ENCODE measurements at regions not wholly inside any gene's neighbourhood (a gene's known extent, or its start where the extent isn't known, plus 50 kb on each side); places are given as distances from the start of the nearest gene placed in this dataset.

DNA sequence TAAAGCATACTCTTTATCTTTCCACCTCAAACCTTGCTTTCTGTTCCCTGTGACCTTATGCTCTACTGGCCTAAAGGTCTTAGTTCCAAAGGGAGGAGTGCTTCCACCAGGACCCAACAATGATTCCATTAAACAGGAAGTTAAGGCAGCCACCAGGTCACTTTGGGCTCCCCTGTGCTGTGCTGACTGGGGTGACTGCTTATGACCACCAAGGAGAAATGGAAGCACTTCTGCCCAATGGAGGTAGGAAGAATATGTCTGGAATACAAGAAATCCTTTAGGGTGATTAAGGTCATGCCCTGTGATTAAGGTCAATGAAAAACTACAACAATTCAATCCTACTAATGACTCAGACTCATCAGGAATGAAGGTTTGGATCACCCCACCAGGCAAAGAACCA, 233.8 kb upstream of the CDH11 start:
- DNase-seq (ENCODE audit: extremely low read depth, low read depth) = no peak
- H3K4me3 ChIP-seq (replicated peaks; ENCODE audit: low read depth, low read length) = no peak overlapping the region
- TF ChIP-seq, protein P1, sequence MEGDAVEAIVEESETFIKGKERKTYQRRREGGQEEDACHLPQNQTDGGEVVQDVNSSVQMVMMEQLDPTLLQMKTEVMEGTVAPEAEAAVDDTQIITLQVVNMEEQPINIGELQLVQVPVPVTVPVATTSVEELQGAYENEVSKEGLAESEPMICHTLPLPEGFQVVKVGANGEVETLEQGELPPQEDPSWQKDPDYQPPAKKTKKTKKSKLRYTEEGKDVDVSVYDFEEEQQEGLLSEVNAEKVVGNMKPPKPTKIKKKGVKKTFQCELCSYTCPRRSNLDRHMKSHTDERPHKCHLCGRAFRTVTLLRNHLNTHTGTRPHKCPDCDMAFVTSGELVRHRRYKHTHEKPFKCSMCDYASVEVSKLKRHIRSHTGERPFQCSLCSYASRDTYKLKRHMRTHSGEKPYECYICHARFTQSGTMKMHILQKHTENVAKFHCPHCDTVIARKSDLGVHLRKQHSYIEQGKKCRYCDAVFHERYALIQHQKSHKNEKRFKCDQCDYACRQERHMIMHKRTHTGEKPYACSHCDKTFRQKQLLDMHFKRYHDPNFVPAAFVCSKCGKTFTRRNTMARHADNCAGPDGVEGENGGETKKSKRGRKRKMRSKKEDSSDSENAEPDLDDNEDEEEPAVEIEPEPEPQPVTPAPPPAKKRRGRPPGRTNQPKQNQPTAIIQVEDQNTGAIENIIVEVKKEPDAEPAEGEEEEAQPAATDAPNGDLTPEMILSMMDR (IDR thresholded peaks at IDR 0.05; ENCODE audit: low read depth, low read length, missing control alignments) = no peak

GRCh38 chr16:65353183-65353582, 231.3 kb upstream of the CDH11 start:
- TF ChIP-seq, protein P1 (IDR thresholded peaks at IDR 0.05; ENCODE audit: low read depth, low read length, missing control alignments) = no peak
- no peak for DNase-seq (ENCODE audit: extremely low read depth, low read depth)

DNA sequence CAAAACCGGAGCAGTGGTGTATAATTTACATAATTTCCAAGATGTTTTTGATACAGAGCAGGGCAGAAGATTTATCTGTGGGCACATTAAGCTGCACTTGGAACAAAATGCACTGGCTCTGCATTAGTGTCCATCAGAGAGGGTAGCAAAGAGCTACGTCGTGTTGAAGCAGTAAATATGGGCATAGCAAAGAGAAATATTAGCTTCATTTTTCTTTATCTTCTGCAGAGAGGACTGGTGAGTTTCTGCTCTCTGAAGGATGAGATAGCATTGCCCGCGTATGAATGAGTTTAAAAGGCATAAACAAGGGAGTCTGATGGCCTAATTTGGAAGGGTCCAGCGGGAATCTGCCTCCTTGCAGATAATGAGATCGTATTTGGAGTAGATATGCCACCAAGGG, 227.8 kb upstream of the CDH11 start:
- H3K4me3 ChIP-seq (replicated peaks; ENCODE audit: low read depth, low read length) = no peak overlapping the region
- TF ChIP-seq, protein P1 (IDR thresholded peaks at IDR 0.05; ENCODE audit: low read depth, low read length, missing control alignments) = no peak

More at GRCh38 chr16:65353183-65353582, 231.3 kb upstream of the CDH11 start:
- no peak overlapping the region for H3K4me3 ChIP-seq (replicated peaks; ENCODE audit: low read depth, low read length)

DNA sequence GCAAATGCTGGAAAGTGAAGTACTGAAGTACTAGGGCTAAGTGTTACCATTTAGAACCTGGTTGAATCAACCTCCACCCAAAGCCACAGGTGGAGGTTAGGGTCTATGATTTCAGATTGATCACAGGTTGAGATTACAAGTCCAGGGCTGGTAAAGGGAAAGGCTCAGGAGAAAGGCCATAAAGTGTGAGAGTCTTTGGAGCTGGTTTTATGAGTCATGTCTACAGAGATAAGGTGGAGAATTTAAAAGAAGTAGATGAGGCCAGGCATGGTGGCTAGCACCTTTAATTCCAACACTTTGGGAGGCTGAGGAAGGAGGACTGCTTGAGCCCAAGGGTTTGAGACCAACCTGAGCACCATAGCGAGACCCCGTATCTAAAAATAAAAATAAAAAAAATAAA, 221.7 kb upstream of the CDH11 start:
- DNase-seq (ENCODE audit: extremely low read depth, low read depth) = no peak
- TF ChIP-seq, protein P1 (IDR thresholded peaks at IDR 0.05; ENCODE audit: low read depth, low read length, missing control alignments) = no peak

More for the DNA sequence above, 227.8 kb upstream of the CDH11 start:
- no peak for DNase-seq (ENCODE audit: extremely low read depth, low read depth)

GRCh38 chr16:65342231-65342866, 220.5 kb upstream of the CDH11 start:
- H3K4me3 ChIP-seq (replicated peaks; ENCODE audit: low read depth, low read length) = no peak overlapping the region
- DNase-seq (ENCODE audit: extremely low read depth, low read depth) = no peak
- TF ChIP-seq, protein P1 (IDR thresholded peaks at IDR 0.05; ENCODE audit: low read depth, low read length, missing control alignments) = no peak

More for the DNA sequence above, 221.7 kb upstream of the CDH11 start:
- H3K4me3 ChIP-seq (replicated peaks; ENCODE audit: low read depth, low read length) = no peak overlapping the region

DNA sequence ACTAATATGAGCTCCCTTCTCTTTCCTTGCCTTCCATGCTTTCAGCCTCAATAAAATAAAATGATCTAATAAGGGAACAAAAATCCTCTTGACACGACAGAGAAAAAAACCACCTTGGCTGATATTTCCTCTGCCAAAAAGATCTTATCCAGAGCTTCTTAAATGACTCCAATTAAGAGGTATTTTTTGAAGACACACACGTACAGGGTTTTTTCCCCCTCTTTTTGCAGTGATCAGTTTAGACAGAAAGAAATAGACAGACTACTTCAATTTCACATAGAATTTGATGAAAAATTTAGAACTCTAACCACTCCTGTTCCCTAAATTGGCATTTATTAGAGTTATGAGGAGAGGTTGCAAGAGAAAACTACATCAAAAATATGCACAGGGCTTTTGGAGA, 217.2 kb upstream of the CDH11 start:
- no peak overlapping the region for H3K4me3 ChIP-seq (replicated peaks; ENCODE audit: low read depth, low read length)
- no peak for DNase-seq (ENCODE audit: extremely low read depth, low read depth)
- TF ChIP-seq, protein P1 (IDR thresholded peaks at IDR 0.05; ENCODE audit: low read depth, low read length, missing control alignments) = no peak

- no peak overlapping the region for H3K4me3 ChIP-seq (replicated peaks; ENCODE audit: low read depth, low read length)
- no peak for DNase-seq (ENCODE audit: extremely low read depth, low read depth)
- TF ChIP-seq, protein P1 (IDR thresholded peaks at IDR 0.05; ENCODE audit: low read depth, low read length, missing control alignments) = no peak
Observed at GRCh38 chr16:65336160-65336559, 214.3 kb upstream of the CDH11 start.
